ENCODE measurements at regions not wholly inside any gene's neighbourhood (a gene's known extent, or its start where the extent isn't known, plus 50 kb on each side); places are given as distances from the start of the nearest gene placed in this dataset.

DNA sequence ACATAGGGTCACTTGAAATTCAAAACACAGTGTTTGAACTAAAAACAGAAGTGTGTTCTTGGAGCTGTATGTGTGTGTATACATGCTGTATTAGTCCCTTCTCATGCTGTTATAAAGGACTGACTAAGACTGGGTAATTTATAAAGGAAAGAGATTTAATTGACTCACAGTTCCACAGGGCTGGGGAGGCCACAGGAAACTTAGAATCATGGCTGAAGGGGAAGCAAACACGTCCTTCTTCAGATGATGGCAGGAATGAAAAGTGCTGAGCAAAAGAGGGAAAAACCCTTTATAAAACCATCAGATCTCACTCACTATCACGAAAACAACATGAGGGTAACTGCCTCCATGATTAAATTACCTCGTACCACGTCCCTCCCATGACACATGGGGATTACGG is 224.1 kb downstream of the BCAT1 start:
- H3K4me3 ChIP-seq: no peak overlapping the region
- no peak for TF ChIP-seq POLR2A (IDR thresholded peaks at IDR 0.05)
- TF ChIP-seq, protein P1, sequence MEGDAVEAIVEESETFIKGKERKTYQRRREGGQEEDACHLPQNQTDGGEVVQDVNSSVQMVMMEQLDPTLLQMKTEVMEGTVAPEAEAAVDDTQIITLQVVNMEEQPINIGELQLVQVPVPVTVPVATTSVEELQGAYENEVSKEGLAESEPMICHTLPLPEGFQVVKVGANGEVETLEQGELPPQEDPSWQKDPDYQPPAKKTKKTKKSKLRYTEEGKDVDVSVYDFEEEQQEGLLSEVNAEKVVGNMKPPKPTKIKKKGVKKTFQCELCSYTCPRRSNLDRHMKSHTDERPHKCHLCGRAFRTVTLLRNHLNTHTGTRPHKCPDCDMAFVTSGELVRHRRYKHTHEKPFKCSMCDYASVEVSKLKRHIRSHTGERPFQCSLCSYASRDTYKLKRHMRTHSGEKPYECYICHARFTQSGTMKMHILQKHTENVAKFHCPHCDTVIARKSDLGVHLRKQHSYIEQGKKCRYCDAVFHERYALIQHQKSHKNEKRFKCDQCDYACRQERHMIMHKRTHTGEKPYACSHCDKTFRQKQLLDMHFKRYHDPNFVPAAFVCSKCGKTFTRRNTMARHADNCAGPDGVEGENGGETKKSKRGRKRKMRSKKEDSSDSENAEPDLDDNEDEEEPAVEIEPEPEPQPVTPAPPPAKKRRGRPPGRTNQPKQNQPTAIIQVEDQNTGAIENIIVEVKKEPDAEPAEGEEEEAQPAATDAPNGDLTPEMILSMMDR (IDR thresholded peaks at IDR 0.05): no peak
- WGBS, 2 donors: 70 to 71% methylated on average over 5 of the region's 5 CpGs
- no peaks in the 10 kb centered on the region for H3K36me3 ChIP-seq
- H3K27ac ChIP-seq: no peak overlapping the region
- intact Hi-C loops (cut with DNase I): no loop called here
- DNase-seq: no peak
- no peaks in the 10 kb centered on the region for H3K4me1 ChIP-seq
- H3K27me3 ChIP-seq: no peaks in the 10 kb centered on the region
- no peaks in the 10 kb centered on the region for H3K9me3 ChIP-seq

DNA sequence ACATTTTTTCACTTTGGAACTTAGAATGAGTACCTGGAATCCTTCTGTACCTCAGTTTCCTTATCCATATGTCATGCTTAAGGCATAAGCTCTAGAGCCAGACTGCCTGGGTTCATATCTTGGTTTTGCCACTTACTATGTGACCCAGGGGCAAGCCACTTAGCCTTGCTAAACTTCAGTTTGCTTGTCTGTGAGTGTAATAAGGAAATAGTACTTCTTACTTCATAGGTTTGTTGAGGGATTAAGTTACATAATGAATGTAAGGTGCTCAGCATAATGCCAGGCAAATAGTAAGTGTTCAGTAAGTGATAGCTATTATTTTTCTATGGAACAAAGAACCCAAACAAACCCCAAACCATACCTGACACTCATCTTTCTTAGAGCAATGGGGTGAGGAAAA is 225.1 kb downstream of the BCAT1 start:
- no peaks in the 10 kb centered on the region for H3K27me3 ChIP-seq
- DNase-seq: no peak
- TF ChIP-seq POLR2A (IDR thresholded peaks at IDR 0.05): no peak
- TF ChIP-seq, protein P1 (IDR thresholded peaks at IDR 0.05): no peak
- intact Hi-C loops (cut with DNase I): no loop called here
- H3K4me3 ChIP-seq: no peak overlapping the region
- no peaks in the 10 kb centered on the region for H3K9me3 ChIP-seq
- H3K27ac ChIP-seq: no peak overlapping the region
- H3K36me3 ChIP-seq: no peaks in the 10 kb centered on the region
- H3K4me1 ChIP-seq: no peaks in the 10 kb centered on the region

DNA sequence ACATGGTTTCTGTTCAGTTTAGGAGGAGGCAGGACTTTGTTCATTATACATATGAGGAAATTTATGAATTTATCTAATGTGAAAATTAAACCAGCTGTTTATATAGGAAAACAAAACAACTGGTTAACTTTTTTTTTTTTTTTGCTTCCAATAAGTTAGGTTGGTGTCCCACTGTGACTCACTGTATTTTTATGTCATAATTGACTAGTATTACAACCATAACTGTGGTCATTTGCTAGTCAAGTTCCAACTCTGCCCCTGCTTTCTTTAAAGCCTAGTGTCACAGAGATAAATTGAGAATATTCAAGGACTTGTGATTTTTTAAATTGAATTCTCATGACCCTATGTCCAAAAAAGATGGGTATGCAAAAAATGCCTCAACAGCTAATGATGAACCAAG is 227.7 kb downstream of the BCAT1 start:
- no peaks in the 10 kb centered on the region for H3K36me3 ChIP-seq
- TF ChIP-seq, protein P1 (IDR thresholded peaks at IDR 0.05): no peak
- TF ChIP-seq POLR2A (IDR thresholded peaks at IDR 0.05): no peak
- no peak overlapping the region for H3K4me3 ChIP-seq
- no peaks in the 10 kb centered on the region for H3K4me1 ChIP-seq
- intact Hi-C loops (cut with DNase I): no loop called here
- no peaks in the 10 kb centered on the region for H3K9me3 ChIP-seq
- DNase-seq: no peak
- H3K27me3 ChIP-seq: no peaks in the 10 kb centered on the region
- H3K27ac ChIP-seq: no peak overlapping the region

DNA sequence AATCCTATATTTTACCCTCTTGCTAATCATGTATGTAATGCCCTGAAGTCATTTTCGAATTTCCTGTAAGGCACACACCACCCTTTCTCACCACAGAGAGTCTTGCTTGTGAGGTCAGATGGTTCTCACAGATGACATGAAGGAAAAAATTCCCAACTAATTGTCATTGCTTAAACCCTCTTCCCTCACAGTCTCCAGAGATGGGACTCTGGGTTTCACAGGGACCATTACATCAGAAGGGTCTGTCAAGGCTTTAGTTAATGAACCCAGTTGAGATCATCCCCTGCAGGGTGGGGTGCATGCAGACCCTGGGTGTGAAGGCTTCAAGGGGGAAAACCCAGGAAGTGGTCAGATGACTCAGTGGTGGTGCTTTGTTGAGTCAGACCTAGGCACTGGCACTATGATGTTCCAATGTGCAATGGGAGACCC is 229.6 kb downstream of the BCAT1 start:
- TF ChIP-seq POLR2A (IDR thresholded peaks at IDR 0.05): no peak
- TF ChIP-seq, protein P1 (IDR thresholded peaks at IDR 0.05): no peak
- Histone ChIP-seq H3K4me1 (no peaks in the 10 kb centered on the region), H3K27me3 (no peaks in the 10 kb centered on the region), H3K4me3 (no peak overlapping the region), H3K36me3 (no peaks in the 10 kb centered on the region), H3K9me3 (no peaks in the 10 kb centered on the region), H3K27ac (no peak overlapping the region)
- intact Hi-C loops (cut with DNase I): no loop called here
- WGBS, 2 donors: 38 to 50% methylated on average over 1 of the region's 1 CpG
- no peak for DNase-seq

DNA sequence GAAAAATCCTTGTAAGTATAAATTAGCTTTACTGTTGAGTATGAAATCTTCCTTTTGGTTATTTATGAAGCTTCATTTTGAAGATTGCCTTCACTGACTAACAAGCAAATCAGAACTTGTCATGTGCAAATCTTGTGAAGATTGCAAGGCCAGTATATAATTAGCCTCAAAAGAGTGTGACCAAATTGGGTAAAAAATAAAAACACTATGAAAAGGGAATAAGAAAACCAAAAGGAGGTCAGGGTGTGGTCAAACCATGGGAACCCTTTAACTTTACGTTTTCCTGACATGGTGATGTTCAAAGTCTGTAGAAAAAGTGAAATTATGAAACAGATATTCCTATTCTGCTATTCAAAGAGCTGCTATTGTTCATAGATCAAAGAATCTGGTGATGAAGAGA is 230.3 kb downstream of the BCAT1 start:
- H3K4me3 ChIP-seq: no peak overlapping the region
- no peak for DNase-seq
- no peaks in the 10 kb centered on the region for H3K4me1 ChIP-seq
- TF ChIP-seq, protein P1 (IDR thresholded peaks at IDR 0.05): no peak
- TF ChIP-seq POLR2A (IDR thresholded peaks at IDR 0.05): no peak
- no peaks in the 10 kb centered on the region for H3K27me3 ChIP-seq
- H3K9me3 ChIP-seq: no peaks in the 10 kb centered on the region
- intact Hi-C loops (cut with DNase I): no loop called here
- H3K27ac ChIP-seq: no peak overlapping the region
- 0% methylated on average over 1 of the region's 1 CpG for WGBS, 2 donors
- no peaks in the 10 kb centered on the region for H3K36me3 ChIP-seq
